ENCODE measurements at regions not wholly inside any gene's neighbourhood (a gene's known extent, or its start where the extent isn't known, plus 50 kb on each side); places are given as distances from the start of the nearest gene placed in this dataset.

- Histone ChIP-seq H3K4me1 (ENCODE audit: insufficient read depth) (peaks cover 22% of the 10 kb centered on the region), H3K79me2 (replicated peaks; ENCODE audit: insufficient read depth) (peaks cover 19% of the 10 kb centered on the region), H3K36me3 (ENCODE audit: insufficient read depth) (no peaks in the 10 kb centered on the region), H2AFZ (no peak overlapping the region), H3K4me3 (no peak overlapping the region), H3K9me2 (ENCODE audit: insufficient read depth) (no peaks in the 10 kb centered on the region), H4K20me1 (replicated peaks; ENCODE audit: insufficient read depth) (peaks cover 6% of the 10 kb centered on the region), H3K4me2 (no peak overlapping the region), H3K27me3 (ENCODE audit: insufficient read depth) (no peaks in the 10 kb centered on the region), H3F3A (replicated peaks; ENCODE audit: low read depth) (0 out of 2 replicates have a peak, but pooled peaks cover 2% of the 10 kb centered on the region), H3K27ac (ENCODE audit: low read depth) (no peak overlapping the region)
- Mint-ChIP-seq H3K27ac (no peak overlapping the region), H3K4me1 (peaks cover 53% of the 10 kb centered on the region), H3K27me3 (ENCODE audit: insufficient read depth, low read depth, poor library complexity) (peaks cover 25% of the 10 kb centered on the region), H3K9me3 (no peaks in the 10 kb centered on the region), H3K4me3 (no peak overlapping the region), H3K36me3 (ENCODE audit: low read depth) (no peaks in the 10 kb centered on the region; the same call in 1 of the 3 replicates)
- no peak for ATAC-seq
- TF ChIP-seq NANOG (IDR thresholded peaks at IDR 0.05; ENCODE audit: borderline replicate concordance), result no peak
- DNase-seq (ENCODE audit: low spot score), result no peak
These were observed 207.1 kb downstream of the CTTN start for GRCh38 chr11:70605468-70605815.

GRCh38 chr11:70605846-70606245 lies 207.5 kb downstream of the CTTN start:
- Mint-ChIP-seq H3K4me3 (no peak overlapping the region), H3K4me1 (peaks cover 57% of the 10 kb centered on the region), H3K27ac (0 out of 2 replicates have a peak overlapping the region, but pooled peaks have one; percentile 4), H3K9me3 (no peaks in the 10 kb centered on the region), H3K27me3 (ENCODE audit: insufficient read depth, low read depth, poor library complexity) (peaks cover 27% of the 10 kb centered on the region), H3K36me3 (ENCODE audit: low read depth) (no peaks in the 10 kb centered on the region; the same call in 1 of the 3 replicates)
- H4K20me1 ChIP-seq (replicated peaks; ENCODE audit: insufficient read depth), result peaks cover 8% of the 10 kb centered on the region
- no peak overlapping the region for H3K4me2 ChIP-seq
- DNase-seq (ENCODE audit: low spot score) (no peak), ATAC-seq (no peak)
- H3K4me1 ChIP-seq (ENCODE audit: insufficient read depth), result peaks cover 26% of the 10 kb centered on the region
- H3K9me2 ChIP-seq (ENCODE audit: insufficient read depth), result no peaks in the 10 kb centered on the region
- H2AFZ ChIP-seq, result no peak overlapping the region
- peaks cover 21% of the 10 kb centered on the region for H3K79me2 ChIP-seq (replicated peaks; ENCODE audit: insufficient read depth)
- H3K27ac ChIP-seq (ENCODE audit: low read depth), result no peak overlapping the region
- no peak overlapping the region for H3K4me3 ChIP-seq
- no peaks in the 10 kb centered on the region for H3K27me3 ChIP-seq (ENCODE audit: insufficient read depth)
- 0 out of 2 replicates have a peak, but pooled peaks cover 4% of the 10 kb centered on the region for H3F3A ChIP-seq (replicated peaks; ENCODE audit: low read depth)
- no peaks in the 10 kb centered on the region for H3K36me3 ChIP-seq (ENCODE audit: insufficient read depth)
- TF ChIP-seq ZNF331 (CRISPR knock-in tag; IDR thresholded peaks at IDR 0.05; ENCODE audit: low read depth) (no peak), EZH2 (IDR thresholded peaks at IDR 0.05; ENCODE audit: low read depth, unreplicated experiment) (no peak), CTCF (conservative IDR thresholded peaks at IDR 0.05; ENCODE audit: low read depth in 2 of 2) (no peak), ETS1 (IDR thresholded peaks at IDR 0.05) (no peak), EZH2phosphoT487 (IDR thresholded peaks at IDR 0.05; ENCODE audit: unreplicated experiment) (no peak), ZNF462 (CRISPR knock-in tag; IDR thresholded peaks at IDR 0.05) (no peak), STAT1 (IDR thresholded peaks at IDR 0.05; ENCODE audit: unreplicated experiment) (no peak), REST (IDR thresholded peaks at IDR 0.05; ENCODE audit: unreplicated experiment) (no peak), JUNB (IDR thresholded peaks at IDR 0.05; ENCODE audit: unreplicated experiment) (no peak), NANOG (IDR thresholded peaks at IDR 0.05; ENCODE audit: borderline replicate concordance) (no peak)

Measured in GM23338 (cell line).